ENCODE measurements at regions not wholly inside any gene's neighbourhood (a gene's known extent, or its start where the extent isn't known, plus 50 kb on each side); places are given as distances from the start of the nearest gene placed in this dataset.

DNA sequence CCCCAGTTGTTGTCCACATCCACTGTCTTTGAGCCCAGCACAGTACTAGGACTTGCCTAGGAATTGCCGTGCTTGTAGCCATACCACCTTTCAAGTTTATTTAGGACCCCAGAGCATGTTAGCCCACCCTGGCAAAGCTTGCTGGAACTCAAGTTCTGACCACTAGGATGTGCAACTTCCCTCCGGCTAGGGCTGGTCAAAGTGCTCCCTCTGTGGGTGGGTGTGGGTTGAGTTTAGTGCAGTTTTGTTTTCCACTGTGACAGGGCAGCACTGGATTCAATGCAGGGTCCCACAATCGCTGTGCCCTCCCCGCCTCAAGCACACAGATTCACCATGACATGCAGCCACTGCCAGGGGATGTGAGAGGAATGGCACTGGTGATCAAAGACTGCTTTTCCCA lies 96.0 kb downstream of the RASGEF1B start:
- no peaks in the 10 kb centered on the region for H3K9me3 ChIP-seq (replicated peaks; ENCODE audit: insufficient read depth, low read length)
- TF ChIP-seq EZH2 (optimal IDR thresholded peaks at IDR 0.05; ENCODE audit: low read depth, low read length), result no peak
- TF ChIP-seq EZH2phosphoT487 (IDR thresholded peaks at IDR 0.05; ENCODE audit: low read length), result no peak
- TF ChIP-seq, protein P1, sequence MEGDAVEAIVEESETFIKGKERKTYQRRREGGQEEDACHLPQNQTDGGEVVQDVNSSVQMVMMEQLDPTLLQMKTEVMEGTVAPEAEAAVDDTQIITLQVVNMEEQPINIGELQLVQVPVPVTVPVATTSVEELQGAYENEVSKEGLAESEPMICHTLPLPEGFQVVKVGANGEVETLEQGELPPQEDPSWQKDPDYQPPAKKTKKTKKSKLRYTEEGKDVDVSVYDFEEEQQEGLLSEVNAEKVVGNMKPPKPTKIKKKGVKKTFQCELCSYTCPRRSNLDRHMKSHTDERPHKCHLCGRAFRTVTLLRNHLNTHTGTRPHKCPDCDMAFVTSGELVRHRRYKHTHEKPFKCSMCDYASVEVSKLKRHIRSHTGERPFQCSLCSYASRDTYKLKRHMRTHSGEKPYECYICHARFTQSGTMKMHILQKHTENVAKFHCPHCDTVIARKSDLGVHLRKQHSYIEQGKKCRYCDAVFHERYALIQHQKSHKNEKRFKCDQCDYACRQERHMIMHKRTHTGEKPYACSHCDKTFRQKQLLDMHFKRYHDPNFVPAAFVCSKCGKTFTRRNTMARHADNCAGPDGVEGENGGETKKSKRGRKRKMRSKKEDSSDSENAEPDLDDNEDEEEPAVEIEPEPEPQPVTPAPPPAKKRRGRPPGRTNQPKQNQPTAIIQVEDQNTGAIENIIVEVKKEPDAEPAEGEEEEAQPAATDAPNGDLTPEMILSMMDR (IDR thresholded peaks at IDR 0.05; ENCODE audit: low read length), result no peak
- no peak overlapping the region for H2AFZ ChIP-seq (ENCODE audit: low read length)
- H3K79me2 ChIP-seq (ENCODE audit: low read length), result no peaks in the 10 kb centered on the region
- no peaks in the 10 kb centered on the region for H3K36me3 ChIP-seq (replicated peaks; ENCODE audit: insufficient read depth, low read length)
- no peaks in the 10 kb centered on the region for H3K27me3 ChIP-seq (replicated peaks; ENCODE audit: insufficient read depth, low read length)
- H3K9ac ChIP-seq (ENCODE audit: low read length), result no peak overlapping the region
- H3K27ac ChIP-seq (ENCODE audit: low read length), result no peak overlapping the region
- no peak overlapping the region for H3K4me3 ChIP-seq (ENCODE audit: low read length)
- no peaks in the 10 kb centered on the region for H3K4me1 ChIP-seq (ENCODE audit: low read length)
- no peaks in the 10 kb centered on the region for H3K9me2 ChIP-seq (replicated peaks; ENCODE audit: insufficient read depth, low read length)
- H3K4me2 ChIP-seq (ENCODE audit: low read depth, low read length), result no peak overlapping the region
- no peak for DNase-seq
- no peaks in the 10 kb centered on the region for H4K20me1 ChIP-seq (ENCODE audit: insufficient read depth, low read length)
- H3F3A ChIP-seq (ENCODE audit: insufficient read depth, low read length), result no peaks in the 10 kb centered on the region

DNA sequence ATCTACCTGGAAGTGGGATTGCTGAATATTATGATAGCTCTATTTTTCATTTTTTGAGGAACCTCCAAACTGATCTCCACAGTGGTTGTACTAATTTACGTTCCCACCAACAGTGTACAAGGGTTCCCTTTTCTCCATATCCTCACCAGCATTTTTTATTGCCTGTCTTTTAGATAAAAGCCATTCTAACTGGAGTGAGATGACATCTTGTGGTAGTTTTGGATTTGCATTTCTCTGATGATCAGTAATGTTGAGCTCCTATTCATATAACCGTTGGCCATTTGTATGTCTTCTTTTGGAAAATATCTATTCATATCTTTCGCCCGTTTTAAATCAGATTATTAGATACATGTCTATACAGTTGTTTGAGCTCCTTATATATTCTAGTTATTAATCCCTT lies 101.8 kb downstream of the RASGEF1B start:
- Histone ChIP-seq H3K27ac (ENCODE audit: low read length) (no peak overlapping the region), H3K9me3 (replicated peaks; ENCODE audit: insufficient read depth, low read length) (no peaks in the 10 kb centered on the region), H3K4me3 (ENCODE audit: low read length) (no peak overlapping the region), H2AFZ (ENCODE audit: low read length) (no peak overlapping the region), H4K20me1 (ENCODE audit: insufficient read depth, low read length) (no peaks in the 10 kb centered on the region), H3K27me3 (replicated peaks; ENCODE audit: insufficient read depth, low read length) (no peaks in the 10 kb centered on the region), H3K4me1 (ENCODE audit: low read length) (no peaks in the 10 kb centered on the region), H3K36me3 (replicated peaks; ENCODE audit: insufficient read depth, low read length) (no peaks in the 10 kb centered on the region), H3K9me2 (replicated peaks; ENCODE audit: insufficient read depth, low read length) (no peaks in the 10 kb centered on the region), H3F3A (ENCODE audit: insufficient read depth, low read length) (no peaks in the 10 kb centered on the region), H3K9ac (ENCODE audit: low read length) (no peak overlapping the region), H3K4me2 (ENCODE audit: low read depth, low read length) (no peak overlapping the region), H3K79me2 (ENCODE audit: low read length) (no peaks in the 10 kb centered on the region)
- TF ChIP-seq, protein P1 (IDR thresholded peaks at IDR 0.05; ENCODE audit: low read length), result no peak
- TF ChIP-seq EZH2 (optimal IDR thresholded peaks at IDR 0.05; ENCODE audit: low read depth, low read length) (no peak), EZH2phosphoT487 (IDR thresholded peaks at IDR 0.05; ENCODE audit: low read length) (no peak)
- DNase-seq, result no peak

DNA sequence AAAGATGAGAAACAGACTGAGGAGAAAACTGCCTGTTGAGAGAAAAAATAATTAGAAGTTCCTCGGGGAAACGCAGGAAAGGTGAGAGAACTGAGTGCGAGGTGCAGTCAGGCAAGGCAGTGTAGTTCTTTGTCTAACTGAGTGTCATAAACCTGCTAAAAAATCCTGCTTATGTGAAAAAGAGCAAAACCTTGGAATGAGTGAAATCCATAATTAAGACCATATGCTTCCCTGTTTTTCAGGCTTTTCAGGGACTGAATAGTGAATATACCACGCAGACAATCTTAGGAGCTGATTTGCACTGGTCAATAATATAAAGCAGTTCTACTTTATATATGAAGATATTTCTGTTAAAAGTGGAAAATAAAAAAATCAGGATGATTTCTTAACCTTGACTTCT lies 104.9 kb downstream of the RASGEF1B start:
- H3K9ac ChIP-seq (ENCODE audit: low read length), result no peak overlapping the region
- no peaks in the 10 kb centered on the region for H3K27me3 ChIP-seq (replicated peaks; ENCODE audit: insufficient read depth, low read length)
- no peaks in the 10 kb centered on the region for H3F3A ChIP-seq (ENCODE audit: insufficient read depth, low read length)
- H3K27ac ChIP-seq (ENCODE audit: low read length), result no peak overlapping the region
- H4K20me1 ChIP-seq (ENCODE audit: insufficient read depth, low read length), result no peaks in the 10 kb centered on the region
- H3K36me3 ChIP-seq (replicated peaks; ENCODE audit: insufficient read depth, low read length), result no peaks in the 10 kb centered on the region
- H3K4me2 ChIP-seq (ENCODE audit: low read depth, low read length), result no peak overlapping the region
- no peak for DNase-seq
- H3K79me2 ChIP-seq (ENCODE audit: low read length), result no peaks in the 10 kb centered on the region
- TF ChIP-seq, protein P1 (IDR thresholded peaks at IDR 0.05; ENCODE audit: low read length), result no peak
- TF ChIP-seq EZH2phosphoT487 (IDR thresholded peaks at IDR 0.05; ENCODE audit: low read length), result no peak
- TF ChIP-seq EZH2 (optimal IDR thresholded peaks at IDR 0.05; ENCODE audit: low read depth, low read length), result no peak
- H3K9me2 ChIP-seq (replicated peaks; ENCODE audit: insufficient read depth, low read length), result no peaks in the 10 kb centered on the region
- H3K4me1 ChIP-seq (ENCODE audit: low read length), result no peaks in the 10 kb centered on the region
- no peaks in the 10 kb centered on the region for H3K9me3 ChIP-seq (replicated peaks; ENCODE audit: insufficient read depth, low read length)
- H2AFZ ChIP-seq (ENCODE audit: low read length), result no peak overlapping the region
- H3K4me3 ChIP-seq (ENCODE audit: low read length), result no peak overlapping the region

All from MM.1S (cell line).